EL (cell line): ENCODE measurements at regions not wholly inside any gene's neighbourhood (a gene's known extent, or its start where the extent isn't known, plus 50 kb on each side); places are given as distances from the start of the nearest gene placed in this dataset.
A peak's percentile ranks its signal among the peaks of the same experiment; 100 is the strongest.

ENCODE experiments used
- DNase-seq: peaks from one replicate; pipeline ENCODE4 v3.0.0-alpha.2; 2016

GRCh38 chr12:95412482-95413311 lies 61.3 kb upstream of the METAP2 start:
- peak; percentile 93 for DNase-seq

- peak; percentile 26 for DNase-seq
These were observed 60.4 kb upstream of the METAP2 start for GRCh38 chr12:95413576-95413975.

GRCh38 chr12:95415451-95415850 lies 58.5 kb upstream of the METAP2 start:
- no peak for DNase-seq

- DNase-seq: no peak
These were observed 57.8 kb upstream of the METAP2 start for GRCh38 chr12:95416111-95416636.

- no peak for DNase-seq
These were observed 56.6 kb upstream of the METAP2 start for GRCh38 chr12:95417372-95417771.

- no peak for DNase-seq
These were observed 55.8 kb upstream of the METAP2 start for GRCh38 chr12:95418142-95418541.
